Mesenchymal stem cell (in vitro differentiated cells and primary cell): ENCODE measurements at regions not wholly inside any gene's neighbourhood (a gene's known extent, or its start where the extent isn't known, plus 50 kb on each side); places are given as distances from the start of the nearest gene placed in this dataset.

Source experiments
- DNase-seq: peaks from one replicate; pipeline ENCODE4 v3.0.0-alpha.2; 2013
- H2AFZ ChIP-seq: one replicate; pipeline ENCODE4 v1.6.1; 2013; ENCODE audit warnings: low read depth, mild to moderate bottlenecking, control low read depth, inconsistent platforms, low read length, moderate library complexity
- H2AK5ac ChIP-seq: 2 replicates; pipeline ENCODE4 v1.6.1; 2013; ENCODE audit warnings: low read length, moderate library complexity, mild to moderate bottlenecking, inconsistent platforms; ENCODE audit not compliant: severe bottlenecking
- H2BK120ac ChIP-seq: one replicate; pipeline ENCODE4 v1.6.1; 2013; ENCODE audit warnings: low read depth, mild to moderate bottlenecking, inconsistent platforms, low read length, moderate library complexity
- H2BK12ac ChIP-seq, 2 experiments: one replicate each; pipeline ENCODE4 v1.6.1; 2013; ENCODE audit warnings: inconsistent platforms in 2 of 2, low read length in 2 of 2, mild to moderate bottlenecking in 2 of 2, moderate library complexity in 2 of 2, control low read depth in 1 of 2
- H2BK15ac ChIP-seq: one replicate; pipeline ENCODE4 v1.6.1; 2013; ENCODE audit warnings: mild to moderate bottlenecking, low read depth, inconsistent platforms; ENCODE audit not compliant: poor library complexity, severe bottlenecking
- H2BK5ac ChIP-seq: 2 replicates; pipeline ENCODE4 v1.6.1; 2013; ENCODE audit warnings: low read depth, mild to moderate bottlenecking, low read length, control low read depth, inconsistent platforms; ENCODE audit not compliant: poor library complexity, severe bottlenecking
- H3K14ac ChIP-seq, 2 experiments: one replicate each; pipeline ENCODE4 v1.6.1; 2013; ENCODE audit warnings: inconsistent platforms in 2 of 2, low read length in 2 of 2, control low read depth in 1 of 2, mild to moderate bottlenecking in 1 of 2, moderate library complexity in 1 of 2
- H3K18ac ChIP-seq, 2 experiments: one replicate each; pipeline ENCODE4 v1.6.1; 2013; ENCODE audit warnings: inconsistent platforms in 2 of 2, low read length in 2 of 2, control low read depth in 1 of 2, low read depth in 1 of 2, mild to moderate bottlenecking in 1 of 2
- H3K23ac ChIP-seq, 2 experiments: one replicate each; pipeline ENCODE4 v1.6.1; 2013; ENCODE audit warnings: inconsistent platforms in 2 of 2, low read length in 2 of 2, mild to moderate bottlenecking in 2 of 2, moderate library complexity in 2 of 2, control low read depth in 1 of 2
- H3K27ac ChIP-seq: 2 replicates; pipeline ENCODE4 v1.5.1; 2013; ENCODE audit warnings: mild to moderate bottlenecking, moderate library complexity, low read length, control low read depth, inconsistent platforms; ENCODE audit not compliant: poor library complexity, severe bottlenecking
- H3K27me3 ChIP-seq, 2 experiments: 2 replicates each; pipeline versions ENCODE4 v1.6.1 to v1.7.0; 2013; ENCODE audit warnings: low read length in 2 of 2, mild to moderate bottlenecking in 2 of 2, moderate library complexity in 2 of 2, control low read depth in 1 of 2, inconsistent platforms in 1 of 2; ENCODE audit not compliant: control insufficient read depth in 1 of 2, insufficient read depth in 1 of 2
- H3K36me3 ChIP-seq, 2 experiments: 2 replicates each; pipeline versions ENCODE4 v1.6.1 to v1.7.0; 2013; ENCODE audit warnings: low read length in 2 of 2, control low read depth in 1 of 2, inconsistent platforms in 1 of 2, low read depth in 1 of 2, mild to moderate bottlenecking in 1 of 2; ENCODE audit not compliant: insufficient read depth in 2 of 2, control insufficient read depth in 1 of 2
- H3K4ac ChIP-seq, 2 experiments: one replicate each; pipeline ENCODE4 v1.6.1; 2013; ENCODE audit warnings: inconsistent platforms in 2 of 2, low read length in 2 of 2, mild to moderate bottlenecking in 2 of 2, moderate library complexity in 2 of 2, control low read depth in 1 of 2, low read depth in 1 of 2
- H3K4me1 ChIP-seq: 2 replicates; pipeline ENCODE4 v1.6.1; 2013; ENCODE audit warnings: low read depth, low read length, control low read depth; ENCODE audit not compliant: control insufficient read depth, insufficient read depth
- H3K4me2 ChIP-seq: 2 replicates; pipeline ENCODE4 v1.6.1; 2013; ENCODE audit warnings: low read length, mild to moderate bottlenecking, inconsistent platforms; ENCODE audit not compliant: poor library complexity, severe bottlenecking
- H3K4me3 ChIP-seq, 2 experiments: 2 replicates each; pipeline versions ENCODE4 v1.5.1 to v1.7.0; 2013; ENCODE audit warnings: low read length in 2 of 2, mild to moderate bottlenecking in 2 of 2, control low read depth in 1 of 2, low read depth in 1 of 2; ENCODE audit not compliant: insufficient read depth in 1 of 2
- H3K79me1 ChIP-seq: replicated peaks from 2 replicates; pipeline ENCODE4 v1.6.1; 2013; ENCODE audit warnings: mild to moderate bottlenecking, control low read depth, low read length, inconsistent platforms; ENCODE audit not compliant: poor library complexity, severe bottlenecking
- H3K9ac ChIP-seq: 2 replicates; pipeline ENCODE4 v1.7.0; 2013; ENCODE audit warnings: mild to moderate bottlenecking, low read length, moderate library complexity
- H3K9me3 ChIP-seq: 2 replicates; pipeline ENCODE4 v1.7.0; 2013; ENCODE audit warnings: mild to moderate bottlenecking, low read length; ENCODE audit not compliant: control insufficient read depth
- H4K8ac ChIP-seq: one replicate; pipeline ENCODE4 v1.6.1; 2013; ENCODE audit warnings: inconsistent platforms, mild to moderate bottlenecking, low read length, moderate library complexity
- H4K91ac ChIP-seq: one replicate; pipeline ENCODE4 v1.6.1; 2013; ENCODE audit warnings: mild to moderate bottlenecking, low read length, inconsistent platforms
- WGBS: methylation state at CpG from one replicate; pipeline ENCODE4 v1.1.7; 2013; ENCODE audit warnings: mixed read lengths; 5-methylcytosine and 5-hydroxymethylcytosine counted together

GRCh38 chr1:187617776-187618175 is 789.0 kb downstream of the PLA2G4A start:
- no peak overlapping the region for H3K18ac ChIP-seq
- H3K79me1 ChIP-seq: no peaks in the 10 kb centered on the region
- H2BK12ac ChIP-seq: no peak overlapping the region
- H3K14ac ChIP-seq: no peak overlapping the region
- no peak overlapping the region for H3K23ac ChIP-seq
- no peak overlapping the region for H3K4ac ChIP-seq
- H2AK5ac ChIP-seq: no peak overlapping the region
- no peaks in the 10 kb centered on the region for H3K4me1 ChIP-seq
- H3K36me3 ChIP-seq: no peaks in the 10 kb centered on the region
- H3K27me3 ChIP-seq: no peaks in the 10 kb centered on the region
- no peak overlapping the region for H3K9ac ChIP-seq
- H2BK5ac ChIP-seq: no peak overlapping the region
- H4K91ac ChIP-seq: no peak overlapping the region
- no peak overlapping the region for H2AFZ ChIP-seq
- DNase-seq: no peak
- WGBS: 97% methylated on average over 3 of the region's 3 CpGs
- peaks cover 15% of the 10 kb centered on the region for H3K9me3 ChIP-seq
- no peak overlapping the region for H4K8ac ChIP-seq
- H3K27ac ChIP-seq: no peak overlapping the region
- H3K4me2 ChIP-seq: no peak overlapping the region
- no peak overlapping the region for H3K4me3 ChIP-seq
- no peak overlapping the region for H2BK120ac ChIP-seq
- no peak overlapping the region for H2BK15ac ChIP-seq

- Histone ChIP-seq H3K18ac (no peak overlapping the region), H2BK12ac (no peak overlapping the region), H4K91ac (no peak overlapping the region), H2BK15ac (no peak overlapping the region), H2BK120ac (no peak overlapping the region), H4K8ac (no peak overlapping the region), H2AK5ac (no peak overlapping the region), H2AFZ (no peak overlapping the region), H3K4me2 (no peak overlapping the region), H3K23ac (no peak overlapping the region), H3K79me1 (no peaks in the 10 kb centered on the region), H3K4ac (no peak overlapping the region), H3K27ac (no peak overlapping the region), H3K4me3 (no peak overlapping the region), H3K4me1 (no peaks in the 10 kb centered on the region), H3K14ac (no peak overlapping the region), H2BK5ac (no peak overlapping the region), H3K36me3 (no peaks in the 10 kb centered on the region), H3K9me3 (peaks cover 15% of the 10 kb centered on the region), H3K27me3 (no peaks in the 10 kb centered on the region), H3K9ac (no peak overlapping the region)
- DNase-seq: no peak
Measured at GRCh38 chr1:187619175-187619574, 790.4 kb downstream of the PLA2G4A start.

DNA sequence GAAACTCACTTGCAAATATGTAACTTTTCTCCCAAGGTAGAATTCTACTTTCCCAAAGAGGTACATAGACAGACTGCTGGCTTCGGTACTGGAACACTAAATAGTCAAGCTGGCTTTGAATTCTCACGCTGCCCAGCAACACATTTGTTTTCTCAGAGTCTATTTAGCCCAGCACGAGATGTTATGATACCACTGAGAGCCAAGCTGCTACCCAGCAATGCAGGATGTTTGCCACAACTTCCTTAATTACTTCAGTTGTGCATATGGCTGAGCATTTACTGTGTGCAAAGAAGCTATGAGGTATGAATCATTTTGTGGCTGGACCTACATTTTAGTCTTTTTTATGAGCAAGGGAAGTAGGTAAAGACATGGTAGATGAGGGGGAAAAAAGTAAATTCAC is 793.2 kb downstream of the PLA2G4A start:
- H3K27me3 ChIP-seq: no peaks in the 10 kb centered on the region
- H3K9me3 ChIP-seq: peaks cover 10% of the 10 kb centered on the region
- H3K36me3 ChIP-seq: no peaks in the 10 kb centered on the region
- no peak overlapping the region for H4K8ac ChIP-seq
- no peak overlapping the region for H2BK120ac ChIP-seq
- no peak overlapping the region for H3K14ac ChIP-seq
- no peak overlapping the region for H3K4me2 ChIP-seq
- no peak overlapping the region for H2BK5ac ChIP-seq
- no peak overlapping the region for H2AFZ ChIP-seq
- H3K23ac ChIP-seq: no peak overlapping the region
- no peak overlapping the region for H3K18ac ChIP-seq
- H2BK15ac ChIP-seq: no peak overlapping the region
- no peak overlapping the region for H4K91ac ChIP-seq
- WGBS: 59% methylated on average over 3 of the region's 3 CpGs
- no peak overlapping the region for H3K4me3 ChIP-seq
- peak; percentile 59 for DNase-seq
- H3K9ac ChIP-seq: no peak overlapping the region
- no peak overlapping the region for H2BK12ac ChIP-seq
- no peaks in the 10 kb centered on the region for H3K79me1 ChIP-seq
- no peaks in the 10 kb centered on the region for H3K4me1 ChIP-seq
- H3K4ac ChIP-seq: no peak overlapping the region
- H2AK5ac ChIP-seq: no peak overlapping the region
- H3K27ac ChIP-seq: no peak overlapping the region

- H4K8ac ChIP-seq: no peak overlapping the region
- no peak overlapping the region for H4K91ac ChIP-seq
- no peaks in the 10 kb centered on the region for H3K79me1 ChIP-seq
Measured at GRCh38 chr1:187622545-187622944, 793.8 kb downstream of the PLA2G4A start.

More at GRCh38 chr1:187622545-187622944, 793.8 kb downstream of the PLA2G4A start:
- no peak overlapping the region for H2AFZ ChIP-seq
- WGBS: no CpG with 5 or more reads among the region's 1 CpG
- no peaks in the 10 kb centered on the region for H3K27me3 ChIP-seq
- DNase-seq: no peak
- no peak overlapping the region for H3K9ac ChIP-seq
- H3K36me3 ChIP-seq: no peaks in the 10 kb centered on the region
- no peak overlapping the region for H2BK12ac ChIP-seq
- no peak overlapping the region for H2BK5ac ChIP-seq
- no peak overlapping the region for H2AK5ac ChIP-seq
- no peak overlapping the region for H3K4me3 ChIP-seq
- H3K23ac ChIP-seq: no peak overlapping the region
- H2BK120ac ChIP-seq: no peak overlapping the region
- H3K4me1 ChIP-seq: no peaks in the 10 kb centered on the region
- H2BK15ac ChIP-seq: no peak overlapping the region
- H3K4me2 ChIP-seq: no peak overlapping the region
- H3K9me3 ChIP-seq: peaks cover 10% of the 10 kb centered on the region
- no peak overlapping the region for H3K18ac ChIP-seq
- H3K4ac ChIP-seq: no peak overlapping the region
- no peak overlapping the region for H3K14ac ChIP-seq
- no peak overlapping the region for H3K27ac ChIP-seq
